ENCODE measurements at regions not wholly inside any gene's neighbourhood (a gene's known extent, or its start where the extent isn't known, plus 50 kb on each side); places are given as distances from the start of the nearest gene placed in this dataset.

DNA sequence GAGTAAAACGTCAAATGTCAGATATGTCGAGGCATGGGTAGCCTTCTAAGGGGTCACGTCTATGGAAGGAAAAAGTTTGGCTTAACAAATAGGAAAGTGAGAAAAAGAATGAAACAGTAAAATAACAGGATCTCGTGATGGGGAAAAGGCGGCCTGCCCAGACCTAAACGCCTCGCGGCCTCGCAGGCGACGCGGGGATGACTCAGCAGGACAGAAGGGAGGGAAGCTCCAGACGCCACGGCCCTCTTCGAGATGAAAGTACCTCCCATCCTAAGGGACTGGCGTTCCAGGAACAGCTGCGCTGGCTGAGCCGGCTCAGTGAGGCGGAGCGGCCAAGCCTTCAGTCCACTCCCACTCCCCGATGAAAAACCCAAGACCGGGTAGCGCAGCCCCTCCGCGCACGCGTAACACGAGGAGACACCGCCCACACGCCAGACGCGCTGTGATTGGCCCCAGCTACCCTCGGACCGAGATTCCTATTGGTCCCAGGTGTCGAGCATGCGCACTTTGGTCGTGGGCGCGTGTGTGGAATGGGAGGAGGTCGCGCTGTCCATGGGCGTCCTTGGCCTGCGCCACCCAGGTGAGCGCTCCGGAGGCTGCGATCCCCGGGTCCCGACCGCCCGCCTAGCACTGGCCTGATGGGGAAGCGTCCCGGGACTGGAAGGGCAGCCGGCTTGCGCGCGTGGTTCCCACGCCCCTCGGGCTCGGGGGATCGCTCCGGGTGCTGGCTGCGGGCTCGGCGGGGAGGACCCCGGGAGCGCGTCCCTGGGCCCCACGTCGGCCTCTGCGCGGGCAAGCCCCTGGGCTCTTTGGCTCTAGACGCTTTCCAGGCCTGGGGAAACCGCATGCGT is 588.5 kb downstream of the MTRR start (continued):
- 0 out of 2 replicates have a peak, but pooled peaks have one; percentile 23 for TF ChIP-seq NCOA1 (CRISPR knock-in tag; IDR thresholded peaks at IDR 0.05)
- TF ChIP-seq, protein P1, sequence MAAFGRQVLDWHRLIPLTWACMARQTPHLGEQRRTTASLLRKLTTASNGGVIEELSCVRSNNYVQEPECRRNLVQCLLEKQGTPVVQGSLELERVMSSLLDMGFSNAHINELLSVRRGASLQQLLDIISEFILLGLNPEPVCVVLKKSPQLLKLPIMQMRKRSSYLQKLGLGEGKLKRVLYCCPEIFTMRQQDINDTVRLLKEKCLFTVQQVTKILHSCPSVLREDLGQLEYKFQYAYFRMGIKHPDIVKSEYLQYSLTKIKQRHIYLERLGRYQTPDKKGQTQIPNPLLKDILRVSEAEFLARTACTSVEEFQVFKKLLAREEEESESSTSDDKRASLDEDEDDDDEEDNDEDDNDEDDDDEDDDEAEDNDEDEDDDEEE (CRISPR knock-in tag; IDR thresholded peaks at IDR 0.05) = no peak
- no peak for TF ChIP-seq ZNF562 (CRISPR knock-in tag; IDR thresholded peaks at IDR 0.05; ENCODE audit: borderline replicate concordance)
- no peak for TF ChIP-seq ZFP36L1 (CRISPR knock-in tag; IDR thresholded peaks at IDR 0.05)
- TF ChIP-seq SP5 (CRISPR knock-in tag; IDR thresholded peaks at IDR 0.05; ENCODE audit: borderline replicate concordance, low read depth) = no peak
- TF ChIP-seq, protein P2, sequence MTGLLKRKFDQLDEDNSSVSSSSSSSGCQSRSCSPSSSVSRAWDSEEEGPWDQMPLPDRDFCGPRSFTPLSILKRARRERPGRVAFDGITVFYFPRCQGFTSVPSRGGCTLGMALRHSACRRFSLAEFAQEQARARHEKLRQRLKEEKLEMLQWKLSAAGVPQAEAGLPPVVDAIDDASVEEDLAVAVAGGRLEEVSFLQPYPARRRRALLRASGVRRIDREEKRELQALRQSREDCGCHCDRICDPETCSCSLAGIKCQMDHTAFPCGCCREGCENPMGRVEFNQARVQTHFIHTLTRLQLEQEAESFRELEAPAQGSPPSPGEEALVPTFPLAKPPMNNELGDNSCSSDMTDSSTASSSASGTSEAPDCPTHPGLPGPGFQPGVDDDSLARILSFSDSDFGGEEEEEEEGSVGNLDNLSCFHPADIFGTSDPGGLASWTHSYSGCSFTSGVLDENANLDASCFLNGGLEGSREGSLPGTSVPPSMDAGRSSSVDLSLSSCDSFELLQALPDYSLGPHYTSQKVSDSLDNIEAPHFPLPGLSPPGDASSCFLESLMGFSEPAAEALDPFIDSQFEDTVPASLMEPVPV (CRISPR knock-in tag; IDR thresholded peaks at IDR 0.05) = no peak
- peak; percentile 58; the same call in 1 of the 2 replicates for TF ChIP-seq MAFG (CRISPR knock-in tag; IDR thresholded peaks at IDR 0.05)
- TF ChIP-seq, protein P3, sequence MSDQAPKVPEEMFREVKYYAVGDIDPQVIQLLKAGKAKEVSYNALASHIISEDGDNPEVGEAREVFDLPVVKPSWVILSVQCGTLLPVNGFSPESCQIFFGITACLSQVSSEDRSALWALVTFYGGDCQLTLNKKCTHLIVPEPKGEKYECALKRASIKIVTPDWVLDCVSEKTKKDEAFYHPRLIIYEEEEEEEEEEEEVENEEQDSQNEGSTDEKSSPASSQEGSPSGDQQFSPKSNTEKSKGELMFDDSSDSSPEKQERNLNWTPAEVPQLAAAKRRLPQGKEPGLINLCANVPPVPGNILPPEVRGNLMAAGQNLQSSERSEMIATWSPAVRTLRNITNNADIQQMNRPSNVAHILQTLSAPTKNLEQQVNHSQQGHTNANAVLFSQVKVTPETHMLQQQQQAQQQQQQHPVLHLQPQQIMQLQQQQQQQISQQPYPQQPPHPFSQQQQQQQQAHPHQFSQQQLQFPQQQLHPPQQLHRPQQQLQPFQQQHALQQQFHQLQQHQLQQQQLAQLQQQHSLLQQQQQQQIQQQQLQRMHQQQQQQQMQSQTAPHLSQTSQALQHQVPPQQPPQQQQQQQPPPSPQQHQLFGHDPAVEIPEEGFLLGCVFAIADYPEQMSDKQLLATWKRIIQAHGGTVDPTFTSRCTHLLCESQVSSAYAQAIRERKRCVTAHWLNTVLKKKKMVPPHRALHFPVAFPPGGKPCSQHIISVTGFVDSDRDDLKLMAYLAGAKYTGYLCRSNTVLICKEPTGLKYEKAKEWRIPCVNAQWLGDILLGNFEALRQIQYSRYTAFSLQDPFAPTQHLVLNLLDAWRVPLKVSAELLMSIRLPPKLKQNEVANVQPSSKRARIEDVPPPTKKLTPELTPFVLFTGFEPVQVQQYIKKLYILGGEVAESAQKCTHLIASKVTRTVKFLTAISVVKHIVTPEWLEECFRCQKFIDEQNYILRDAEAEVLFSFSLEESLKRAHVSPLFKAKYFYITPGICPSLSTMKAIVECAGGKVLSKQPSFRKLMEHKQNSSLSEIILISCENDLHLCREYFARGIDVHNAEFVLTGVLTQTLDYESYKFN (CRISPR knock-in tag; conservative IDR thresholded peaks at IDR 0.05) = no peak
- 0 out of 2 replicates have a peak, but pooled peaks have one; percentile 31 for TF ChIP-seq ZNF225 (CRISPR knock-in tag; IDR thresholded peaks at IDR 0.05)
- peak; percentile 17; the same call in 1 of the 2 replicates for TF ChIP-seq ZNF772 (CRISPR knock-in tag; IDR thresholded peaks at IDR 0.05)
- no peak for TF ChIP-seq RELA (CRISPR knock-in tag; IDR thresholded peaks at IDR 0.05)
- TF ChIP-seq PITX1 (CRISPR knock-in tag; IDR thresholded peaks at IDR 0.05) = no peak
- TF ChIP-seq POLR2G (IDR thresholded peaks at IDR 0.05; ENCODE audit: low read depth, low read length) = peak; percentile 66; the same call in 1 of the 2 replicates
- 0 out of 2 replicates have a peak, but pooled peaks have one; percentile 42 for TF ChIP-seq MEF2D (CRISPR knock-in tag; IDR thresholded peaks at IDR 0.05)
- TF ChIP-seq ZNF850 (CRISPR knock-in tag; conservative IDR thresholded peaks at IDR 0.05) = no peak
- TF ChIP-seq, protein P4, sequence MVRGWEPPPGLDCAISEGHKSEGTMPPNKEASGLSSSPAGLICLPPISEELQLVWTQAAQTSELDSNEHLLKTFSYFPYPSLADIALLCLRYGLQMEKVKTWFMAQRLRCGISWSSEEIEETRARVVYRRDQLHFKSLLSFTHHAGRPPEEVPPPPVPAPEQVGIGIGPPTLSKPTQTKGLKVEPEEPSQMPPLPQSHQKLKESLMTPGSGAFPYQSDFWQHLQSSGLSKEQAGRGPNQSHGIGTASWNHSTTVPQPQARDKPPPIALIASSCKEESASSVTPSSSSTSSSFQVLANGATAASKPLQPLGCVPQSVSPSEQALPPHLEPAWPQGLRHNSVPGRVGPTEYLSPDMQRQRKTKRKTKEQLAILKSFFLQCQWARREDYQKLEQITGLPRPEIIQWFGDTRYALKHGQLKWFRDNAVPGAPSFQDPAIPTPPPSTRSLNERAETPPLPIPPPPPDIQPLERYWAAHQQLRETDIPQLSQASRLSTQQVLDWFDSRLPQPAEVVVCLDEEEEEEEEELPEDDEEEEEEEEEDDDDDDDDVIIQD (CRISPR knock-in tag; IDR thresholded peaks at IDR 0.05; ENCODE audit: low read depth) = 0 out of 2 replicates have a peak, but pooled peaks have one; percentile 39
- no peak for TF ChIP-seq ZKSCAN1 (IDR thresholded peaks at IDR 0.05; ENCODE audit: low read length)
- no peak for TF ChIP-seq HOXD1 (CRISPR knock-in tag; IDR thresholded peaks at IDR 0.05)
- TF ChIP-seq ZNF205 (CRISPR knock-in tag; IDR thresholded peaks at IDR 0.05) = no peak
- no peak for TF ChIP-seq NKX3-1 (CRISPR knock-in tag; IDR thresholded peaks at IDR 0.05)
- no peak for TF ChIP-seq NAIF1 (CRISPR knock-in tag; IDR thresholded peaks at IDR 0.05; ENCODE audit: borderline replicate concordance)
- TF ChIP-seq KDM3A (CRISPR knock-in tag; IDR thresholded peaks at IDR 0.05; ENCODE audit: low read depth) = no peak
- TF ChIP-seq ZNF644 (CRISPR knock-in tag; IDR thresholded peaks at IDR 0.05; ENCODE audit: low read depth) = no peak
- no peak for TF ChIP-seq TBX3 (IDR thresholded peaks at IDR 0.05; ENCODE audit: borderline replicate concordance)
